GM12872 (cell line): ENCODE measurements at regions not wholly inside any gene's neighbourhood (a gene's known extent, or its start where the extent isn't known, plus 50 kb on each side); places are given as distances from the start of the nearest gene placed in this dataset.

Experiments
- CTCF ChIP-seq: IDR thresholded peaks from 3 replicates; pipeline ENCODE4 v1.5.1; 2011; ENCODE audit warnings: low read depth, mild to moderate bottlenecking, low read length, moderate library complexity; ENCODE audit not compliant: insufficient read depth

- no peak for TF ChIP-seq CTCF
Measured at GRCh38 chr18:10244341-10244740, 210.1 kb upstream of the APCDD1 start.

- no peak for TF ChIP-seq CTCF
Measured at GRCh38 chr18:10245031-10245845, 209.2 kb upstream of the APCDD1 start.

- TF ChIP-seq CTCF: no peak
Measured at GRCh38 chr18:10245846-10246175, 208.6 kb upstream of the APCDD1 start.

GRCh38 chr18:10247021-10247741, 207.3 kb upstream of the APCDD1 start:
- no peak for TF ChIP-seq CTCF

- no peak for TF ChIP-seq CTCF
Measured at GRCh38 chr18:10247742-10248082, 206.7 kb upstream of the APCDD1 start.

GRCh38 chr18:10248738-10249137, 205.7 kb upstream of the APCDD1 start:
- no peak for TF ChIP-seq CTCF

GRCh38 chr18:10249270-10249669, 205.2 kb upstream of the APCDD1 start:
- no peak for TF ChIP-seq CTCF
